ENCODE measurements at regions not wholly inside any gene's neighbourhood (a gene's known extent, or its start where the extent isn't known, plus 50 kb on each side); places are given as distances from the start of the nearest gene placed in this dataset.

- POLR2A ChIA-PET: no interaction called here
- H3K27me3 ChIP-seq (ENCODE audit: control insufficient read depth in 2 of 2, insufficient read depth in 2 of 2, low read length in 2 of 2): no peaks in the 10 kb centered on the region
- no peak for FAIRE-seq
- dilution Hi-C loops (cut with MboI; ENCODE audit: extremely low pct_ligation_motif_present, low sequenced_read_pairs) (no loop called here), intact Hi-C loops (cut with micrococcal nuclease) (no loop called here)
- H3K9me3 ChIP-seq (replicated peaks; ENCODE audit: control insufficient read depth, insufficient read depth, low read length): peaks cover 13% of the 10 kb centered on the region
- no peak overlapping the region for H3K4me2 ChIP-seq (ENCODE audit: insufficient read depth, low read length)
- TF ChIP-seq GATA2 (IDR thresholded peaks at IDR 0.05; ENCODE audit: insufficient read depth, insufficient read length, low read depth, low read length) (no peak), POLR2A (IDR thresholded peaks at IDR 0.05; ENCODE audit: low read depth, low read length) (no peak), JUN (IDR thresholded peaks at IDR 0.05; ENCODE audit: borderline replicate concordance, insufficient read depth, insufficient read length, low read depth) (no peak), POLR2AphosphoS5 (IDR thresholded peaks at IDR 0.05; ENCODE audit: insufficient read depth, low read depth, low read length) (no peak), MYC (IDR thresholded peaks at IDR 0.05; ENCODE audit: low read depth, low read length) (no peak), EZH2 (IDR thresholded peaks at IDR 0.05; ENCODE audit: borderline replicate concordance, low read depth, low read length, severe bottlenecking) (no peak), FOS (IDR thresholded peaks at IDR 0.05; ENCODE audit: borderline replicate concordance, insufficient read depth, low read length) (no peak), CTCF (IDR thresholded peaks at IDR 0.05; ENCODE audit: extremely low read depth in 1 of 2, insufficient read depth in 1 of 2, low read depth in 1 of 2, low read length in 2 of 2) (no peak)
- TF ChIP-seq, protein P1, sequence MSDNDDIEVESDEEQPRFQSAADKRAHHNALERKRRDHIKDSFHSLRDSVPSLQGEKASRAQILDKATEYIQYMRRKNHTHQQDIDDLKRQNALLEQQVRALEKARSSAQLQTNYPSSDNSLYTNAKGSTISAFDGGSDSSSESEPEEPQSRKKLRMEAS (IDR thresholded peaks at IDR 0.05; ENCODE audit: insufficient read depth, insufficient read length): no peak
- no peaks in the 10 kb centered on the region for H3K4me1 ChIP-seq (ENCODE audit: control insufficient read depth, extremely low read depth, insufficient read depth, low read length)
- no peaks in the 10 kb centered on the region for H4K20me1 ChIP-seq (replicated peaks; ENCODE audit: control insufficient read depth, extremely low read depth, insufficient read depth, low read length)
- CTCF ChIA-PET: no interaction called here
- no peak for DNase-seq (ENCODE audit: low read depth, low spot score)
- no peak overlapping the region for H3K27ac ChIP-seq (ENCODE audit: insufficient read depth, low read depth, low read length)
- no peaks in the 10 kb centered on the region for H3K9me1 ChIP-seq (replicated peaks; ENCODE audit: control insufficient read depth, extremely low read depth, insufficient read depth, low read length)
- no peak overlapping the region for H3K4me3 ChIP-seq (replicated peaks in 1 of 3; ENCODE audit: insufficient read depth in 1 of 3, low read depth in 1 of 3, low read length in 3 of 3)
- H3K79me2 ChIP-seq (ENCODE audit: control insufficient read depth, insufficient read depth, low read length): no peaks in the 10 kb centered on the region
- H3K9ac ChIP-seq (replicated peaks; ENCODE audit: extremely low read depth, insufficient read depth, low read length): no peak overlapping the region
- H2AFZ ChIP-seq (ENCODE audit: low read depth, low read length): no peak overlapping the region
- BruUV-seq (replicated peaks): no TSS peak
- H3K36me3 ChIP-seq (ENCODE audit: control insufficient read depth in 2 of 2, extremely low read depth in 1 of 2, insufficient read depth in 2 of 2, low read length in 2 of 2): no peaks in the 10 kb centered on the region
Observed at GRCh38 chr22:34501366-34501965, 564.5 kb upstream of the ISX start.

All from endothelial cell of umbilical vein (primary cell).